GM23338 (cell line): ENCODE measurements at regions not wholly inside any gene's neighbourhood (a gene's known extent, or its start where the extent isn't known, plus 50 kb on each side); places are given as distances from the start of the nearest gene placed in this dataset.

Experiments used
- ATAC-seq: fragments of 200-7000 bp; cut with Tn5 transposase; 3 replicates; pipeline ENCODE4 v1.9.1; 2020
- DNase-seq: peaks from one replicate; pipeline ENCODE4 v3.0.0-alpha.2; 2015; ENCODE audit warnings: low spot score
- H2AFZ ChIP-seq: fragments of 200-600 bp; sonication (generic); 2 replicates; pipeline ENCODE4 v1.8.0; 2016; ENCODE audit warnings: antibody characterized with exemption, mild to moderate bottlenecking, moderate library complexity
- H3F3A ChIP-seq: fragments of 200-600 bp; sonication (generic); replicated peaks from 2 replicates; pipeline ENCODE4 v1.8.0; 2017; ENCODE audit warnings: antibody characterized with exemption, mixed run types, low read depth
- H3K27ac ChIP-seq: fragments of 200-600 bp; sonication (generic); 2 replicates; pipeline ENCODE4 v1.6.1; 2016; ENCODE audit warnings: low read depth
- H3K27me3 ChIP-seq: fragments of 200-600 bp; sonication (generic); 2 replicates; pipeline ENCODE4 v1.8.0; 2016; ENCODE audit warnings: mild to moderate bottlenecking, mixed run types, moderate library complexity; ENCODE audit not compliant: insufficient read depth
- H3K36me3 ChIP-seq: fragments of 200-600 bp; sonication (generic); 2 replicates; pipeline ENCODE4 v1.8.0; 2016; ENCODE audit warnings: mild to moderate bottlenecking; ENCODE audit not compliant: insufficient read depth
- H3K4me1 ChIP-seq: fragments of 200-600 bp; sonication (generic); 2 replicates; pipeline ENCODE4 v1.8.0; 2016; ENCODE audit warnings: mild to moderate bottlenecking, moderate library complexity; ENCODE audit not compliant: insufficient read depth
- H3K4me2 ChIP-seq: fragments of 200-600 bp; sonication (generic); 2 replicates; pipeline ENCODE4 v1.7.1; 2017; ENCODE audit warnings: mixed run types
- H3K4me3 ChIP-seq: fragments of 200-600 bp; sonication (generic); 2 replicates; pipeline ENCODE4 v1.6.1; 2016; ENCODE audit warnings: mixed run types
- H3K79me2 ChIP-seq: fragments of 200-600 bp; sonication (generic); replicated peaks from 2 replicates; pipeline ENCODE4 v1.8.0; 2017; ENCODE audit warnings: mild to moderate bottlenecking; ENCODE audit not compliant: insufficient read depth
- H3K9me2 ChIP-seq: fragments of 200-600 bp; sonication (generic); 2 replicates; pipeline ENCODE4 v1.8.0; 2017; ENCODE audit not compliant: insufficient read depth
- H4K20me1 ChIP-seq: fragments of 200-600 bp; sonication (generic); replicated peaks from 2 replicates; pipeline ENCODE4 v1.8.0; 2017; ENCODE audit warnings: mild to moderate bottlenecking; ENCODE audit not compliant: insufficient read depth
- H3K27ac Mint-ChIP-seq: 2 replicates; pipeline ENCODE4 v1.8.0; 2020; ENCODE audit warnings: inconsistent platforms, mild to moderate bottlenecking, moderate library complexity, mixed read lengths
- H3K27me3 Mint-ChIP-seq: 3 replicates; pipeline ENCODE4 v1.8.0; 2022; ENCODE audit warnings: low read depth, mild to moderate bottlenecking, moderate library complexity, mixed read lengths, inconsistent platforms; ENCODE audit not compliant: insufficient read depth, poor library complexity
- H3K36me3 Mint-ChIP-seq: 3 replicates; pipeline ENCODE4 v1.8.0; 2021; ENCODE audit warnings: low read depth, mild to moderate bottlenecking, inconsistent platforms, moderate library complexity, mixed read lengths
- H3K4me1 Mint-ChIP-seq: 3 replicates; pipeline ENCODE4 v1.8.0; 2020; ENCODE audit warnings: mild to moderate bottlenecking, inconsistent platforms, mixed read lengths
- H3K4me3 Mint-ChIP-seq: 3 replicates; pipeline ENCODE4 v1.8.0; 2021; ENCODE audit warnings: moderate library complexity, mild to moderate bottlenecking, inconsistent platforms, mixed read lengths
- H3K9me3 Mint-ChIP-seq: 3 replicates; pipeline ENCODE4 v1.8.0; 2020; ENCODE audit warnings: moderate library complexity, mild to moderate bottlenecking, inconsistent platforms, mixed read lengths
- CREB1 ChIP-seq: fragments of 250-450 bp; sonication (Bioruptor Pico); IDR thresholded peaks from 2 replicates; pipeline ENCODE4 v1.5.0; 2020; ENCODE audit warnings: low read depth, mild to moderate bottlenecking, moderate library complexity
- CTCF ChIP-seq, 2 experiments: fragments of 200-600 bp in 1 of 2; sonication (generic) in 1 of 2; conservative IDR thresholded peaks; 2 replicates each; pipeline versions ENCODE4 v1.5.1 to v1.6.1; 2016 to 2017; ENCODE audit warnings: antibody characterized with exemption in 2 of 2, low read depth in 2 of 2, mild to moderate bottlenecking in 2 of 2, moderate library complexity in 1 of 2
- EZH2phosphoT487 ChIP-seq: fragments of 200-600 bp; sonication (generic); IDR thresholded peaks from one replicate; pipeline ENCODE4 v1.8.1; 2018; ENCODE audit warnings: antibody characterized with exemption; ENCODE audit not compliant: unreplicated experiment
- POLR2AphosphoS5 ChIP-seq: IDR thresholded peaks from 2 replicates; pipeline ENCODE4 v1.6.1; 2016; ENCODE audit warnings: antibody characterized with exemption, low read depth
- STAT1 ChIP-seq: IDR thresholded peaks from one replicate; pipeline ENCODE4 v1.6.1; 2016; ENCODE audit warnings: antibody characterized with exemption; ENCODE audit not compliant: unreplicated experiment
- ZNF114 ChIP-seq: fragments of 250-450 bp; sonication (Bioruptor Pico); IDR thresholded peaks from 2 replicates; pipeline ENCODE4 v1.5.0; 2020; ENCODE audit warnings: mild to moderate bottlenecking, moderate library complexity
- ZNF462 ChIP-seq: fragments of 250-450 bp; sonication (Bioruptor Pico); IDR thresholded peaks from 2 replicates; pipeline ENCODE4 v1.5.0; 2020; ENCODE audit warnings: mild to moderate bottlenecking, moderate library complexity

GRCh38 chr1:214846276-214846675 lies 236.3 kb upstream of the KCNK2 start:
- H4K20me1 ChIP-seq = no peaks in the 10 kb centered on the region
- H3K4me1 ChIP-seq = peaks cover 9% of the 10 kb centered on the region; the same call in 1 of the 2 replicates
- ATAC-seq = no peak
- H3K79me2 ChIP-seq = no peaks in the 10 kb centered on the region
- H3K27ac ChIP-seq = no peak overlapping the region
- 0 out of 2 replicates have a peak, but pooled peaks cover 10% of the 10 kb centered on the region for H3K9me2 ChIP-seq
- H3K27me3 ChIP-seq = no peaks in the 10 kb centered on the region
- H3K9me3 Mint-ChIP-seq = peaks cover 7% of the 10 kb centered on the region
- no peak overlapping the region for H3K27ac Mint-ChIP-seq
- no peaks in the 10 kb centered on the region for H3K27me3 Mint-ChIP-seq
- TF ChIP-seq ZNF462 (CRISPR knock-in tag) (no peak), CTCF (conservative IDR thresholded peaks at IDR 0.05; ENCODE audit: low read depth in 2 of 2) (no peak), CREB1 (CRISPR knock-in tag) (no peak), ZNF114 (CRISPR knock-in tag) (no peak), STAT1 (no peak), EZH2phosphoT487 (no peak), POLR2AphosphoS5 (no peak)
- H3K4me2 ChIP-seq = no peak overlapping the region
- no peak overlapping the region for H3K4me3 Mint-ChIP-seq
- peaks cover 6% of the 10 kb centered on the region; the same call in 2 of the 3 replicates for H3K36me3 Mint-ChIP-seq
- H3F3A ChIP-seq = no peaks in the 10 kb centered on the region
- peaks cover 9% of the 10 kb centered on the region; the same call in 1 of the 2 replicates for H3K36me3 ChIP-seq
- H2AFZ ChIP-seq = no peak overlapping the region
- DNase-seq = no peak
- H3K4me3 ChIP-seq = no peak overlapping the region
- H3K4me1 Mint-ChIP-seq = peaks cover 14% of the 10 kb centered on the region
